ENCODE measurements at regions not wholly inside any gene's neighbourhood (a gene's known extent, or its start where the extent isn't known, plus 50 kb on each side); places are given as distances from the start of the nearest gene placed in this dataset.

GRCh38 chr13:58795715-58796114 lies 1164.2 kb downstream of the PCDH17 start:
- no peak for TF ChIP-seq CTCF (conservative IDR thresholded peaks at IDR 0.05; ENCODE audit: low read depth, low read length)
- TF ChIP-seq EZH2 (IDR thresholded peaks at IDR 0.05; ENCODE audit: borderline replicate concordance, low read depth, low read length, poor library complexity, severe bottlenecking) = no peak

Data from A673 (cell line).